ENCODE measurements at regions not wholly inside any gene's neighbourhood (a gene's known extent, or its start where the extent isn't known, plus 50 kb on each side); places are given as distances from the start of the nearest gene placed in this dataset.
"Not testable (repeated sequence)": the region's sequence is repeated elsewhere in the genome, so short reads cannot be mapped to it uniquely, and the experiment has no call there.

- H3K9me3 Mint-ChIP-seq, result no peaks in the 10 kb centered on the region
- no peak overlapping the region for H3K4me3 Mint-ChIP-seq
- H3K27ac Mint-ChIP-seq, result no peak overlapping the region
- H3K36me3 Mint-ChIP-seq (ENCODE audit: low read depth), result no peaks in the 10 kb centered on the region
- H3K27me3 Mint-ChIP-seq, result peaks cover 25% of the 10 kb centered on the region
- no peak for DNase-seq
- H3K4me1 Mint-ChIP-seq (ENCODE audit: low read depth), result peaks cover 11% of the 10 kb centered on the region
These were observed 112.2 kb upstream of the EGLN3 start for GRCh38 chr14:34063042-34063441.

GRCh38 chr14:34062353-34062973 is 111.6 kb upstream of the EGLN3 start:
- Mint-ChIP-seq H3K4me1 (ENCODE audit: low read depth) (peaks cover 11% of the 10 kb centered on the region), H3K36me3 (ENCODE audit: low read depth) (no peaks in the 10 kb centered on the region), H3K27ac (no peak overlapping the region), H3K9me3 (no peaks in the 10 kb centered on the region), H3K27me3 (peaks cover 27% of the 10 kb centered on the region), H3K4me3 (no peak overlapping the region)
- DNase-seq, result no peak

GRCh38 chr14:34060651-34060999 is 109.8 kb upstream of the EGLN3 start:
- peaks cover 31% of the 10 kb centered on the region for H3K27me3 Mint-ChIP-seq
- H3K4me1 Mint-ChIP-seq (ENCODE audit: low read depth), result peaks cover 11% of the 10 kb centered on the region
- no peaks in the 10 kb centered on the region for H3K9me3 Mint-ChIP-seq
- no peaks in the 10 kb centered on the region for H3K36me3 Mint-ChIP-seq (ENCODE audit: low read depth)
- peak overlapping the region; percentile 78 for H3K4me3 Mint-ChIP-seq
- peak overlapping the region; percentile 84 for H3K27ac Mint-ChIP-seq
- no peak for DNase-seq

- H3K4me1 Mint-ChIP-seq (ENCODE audit: low read depth), result peaks cover 11% of the 10 kb centered on the region
- H3K4me3 Mint-ChIP-seq, result peak overlapping the region; percentile 78
- H3K9me3 Mint-ChIP-seq, result no peaks in the 10 kb centered on the region
- DNase-seq, result peak; percentile 75
- peaks cover 31% of the 10 kb centered on the region for H3K27me3 Mint-ChIP-seq
- peak overlapping the region; percentile 84 for H3K27ac Mint-ChIP-seq
- no peaks in the 10 kb centered on the region for H3K36me3 Mint-ChIP-seq (ENCODE audit: low read depth)
These were observed 109.2 kb upstream of the EGLN3 start for GRCh38 chr14:34059925-34060650.

- Mint-ChIP-seq H3K9me3 (no peaks in the 10 kb centered on the region), H3K27me3 (peaks cover 31% of the 10 kb centered on the region), H3K4me3 (peak overlapping the region; percentile 58), H3K4me1 (ENCODE audit: low read depth) (peaks cover 11% of the 10 kb centered on the region), H3K27ac (no peak overlapping the region), H3K36me3 (ENCODE audit: low read depth) (no peaks in the 10 kb centered on the region)
- DNase-seq, result no peak
These were observed 108.4 kb upstream of the EGLN3 start for GRCh38 chr14:34059037-34059924.

GRCh38 chr14:34058510-34058909 is 107.6 kb upstream of the EGLN3 start:
- H3K36me3 Mint-ChIP-seq (ENCODE audit: low read depth), result no peaks in the 10 kb centered on the region
- DNase-seq, result no peak
- no peak overlapping the region for H3K4me3 Mint-ChIP-seq
- no peaks in the 10 kb centered on the region for H3K9me3 Mint-ChIP-seq
- H3K27me3 Mint-ChIP-seq, result peaks cover 31% of the 10 kb centered on the region
- peaks cover 11% of the 10 kb centered on the region for H3K4me1 Mint-ChIP-seq (ENCODE audit: low read depth)
- H3K27ac Mint-ChIP-seq, result no peak overlapping the region

GRCh38 chr14:34056046-34056445 is 105.2 kb upstream of the EGLN3 start:
- Mint-ChIP-seq H3K27ac (no peak overlapping the region), H3K9me3 (no peaks in the 10 kb centered on the region)

GRCh38 chr14:34055157-34055950 is 104.5 kb upstream of the EGLN3 start:
- Mint-ChIP-seq H3K27me3 (peaks cover 17% of the 10 kb centered on the region), H3K27ac (no peak overlapping the region), H3K4me1 (ENCODE audit: low read depth) (peaks cover 28% of the 10 kb centered on the region), H3K36me3 (ENCODE audit: low read depth) (no peaks in the 10 kb centered on the region), H3K4me3 (no peak overlapping the region), H3K9me3 (no peaks in the 10 kb centered on the region)
- DNase-seq, result no peak

More at GRCh38 chr14:34056046-34056445, 105.2 kb upstream of the EGLN3 start:
- DNase-seq, result no peak
- peaks cover 24% of the 10 kb centered on the region for H3K27me3 Mint-ChIP-seq
- peaks cover 27% of the 10 kb centered on the region for H3K4me1 Mint-ChIP-seq (ENCODE audit: low read depth)
- no peak overlapping the region for H3K4me3 Mint-ChIP-seq
- H3K36me3 Mint-ChIP-seq (ENCODE audit: low read depth), result no peaks in the 10 kb centered on the region

GRCh38 chr14:34053666-34054065 is 102.8 kb upstream of the EGLN3 start:
- peaks cover 6% of the 10 kb centered on the region for H3K27me3 Mint-ChIP-seq

GRCh38 chr14:34052658-34053014 is 101.8 kb upstream of the EGLN3 start:
- H3K36me3 Mint-ChIP-seq (ENCODE audit: low read depth), result no peaks in the 10 kb centered on the region
- H3K27me3 Mint-ChIP-seq, result peaks cover 6% of the 10 kb centered on the region
- no peaks in the 10 kb centered on the region for H3K9me3 Mint-ChIP-seq
- no peak overlapping the region for H3K4me3 Mint-ChIP-seq
- peaks cover 29% of the 10 kb centered on the region for H3K4me1 Mint-ChIP-seq (ENCODE audit: low read depth)
- no peak overlapping the region for H3K27ac Mint-ChIP-seq
- no peak for DNase-seq

More at GRCh38 chr14:34053666-34054065, 102.8 kb upstream of the EGLN3 start:
- Mint-ChIP-seq H3K9me3 (no peaks in the 10 kb centered on the region), H3K4me1 (ENCODE audit: low read depth) (peaks cover 29% of the 10 kb centered on the region), H3K36me3 (ENCODE audit: low read depth) (no peaks in the 10 kb centered on the region), H3K27ac (no peak overlapping the region), H3K4me3 (no peak overlapping the region)
- DNase-seq, result no peak

- Mint-ChIP-seq H3K27ac (no peak overlapping the region), H3K4me3 (no peak overlapping the region), H3K27me3 (peaks cover under 1% of the 10 kb centered on the region), H3K4me1 (ENCODE audit: low read depth) (peaks cover 32% of the 10 kb centered on the region), H3K9me3 (no peaks in the 10 kb centered on the region), H3K36me3 (ENCODE audit: low read depth) (no peaks in the 10 kb centered on the region)
- DNase-seq, result no peak
These were observed 101.2 kb upstream of the EGLN3 start for GRCh38 chr14:34051966-34052657.

- no peak for DNase-seq
- Mint-ChIP-seq H3K27me3 (no peaks in the 10 kb centered on the region), H3K9me3 (no peaks in the 10 kb centered on the region), H3K27ac (no peak overlapping the region), H3K36me3 (ENCODE audit: low read depth) (no peaks in the 10 kb centered on the region), H3K4me1 (ENCODE audit: low read depth) (peaks cover 42% of the 10 kb centered on the region), H3K4me3 (no peak overlapping the region)
These were observed 99.7 kb upstream of the EGLN3 start for GRCh38 chr14:34050606-34051005.

- no peak for DNase-seq
- no peaks in the 10 kb centered on the region for H3K36me3 Mint-ChIP-seq (ENCODE audit: low read depth)
- H3K27ac Mint-ChIP-seq, result no peak overlapping the region
- H3K4me3 Mint-ChIP-seq, result no peak overlapping the region
- peaks cover 42% of the 10 kb centered on the region for H3K4me1 Mint-ChIP-seq (ENCODE audit: low read depth)
- H3K27me3 Mint-ChIP-seq, result no peaks in the 10 kb centered on the region
- no peaks in the 10 kb centered on the region for H3K9me3 Mint-ChIP-seq
These were observed 98.9 kb upstream of the EGLN3 start for GRCh38 chr14:34049790-34050189.

GRCh38 chr14:34049187-34049586 is 98.3 kb upstream of the EGLN3 start:
- not testable (repeated sequence) for H3K27ac Mint-ChIP-seq; H3K4me3 Mint-ChIP-seq; H3K9me3 Mint-ChIP-seq; DNase-seq; H3K27me3 Mint-ChIP-seq; H3K36me3 Mint-ChIP-seq (ENCODE audit: low read depth)
- H3K4me1 Mint-ChIP-seq (ENCODE audit: low read depth), result peaks cover 46% of the 10 kb centered on the region

Data from activated T-cell treated with anti-CD3 and anti-CD28 coated beads, Interleukin-2, amount 50 U/mL, for 24 hours (primary cell).